ENCODE measurements at regions not wholly inside any gene's neighbourhood (a gene's known extent, or its start where the extent isn't known, plus 50 kb on each side); places are given as distances from the start of the nearest gene placed in this dataset.

DNA sequence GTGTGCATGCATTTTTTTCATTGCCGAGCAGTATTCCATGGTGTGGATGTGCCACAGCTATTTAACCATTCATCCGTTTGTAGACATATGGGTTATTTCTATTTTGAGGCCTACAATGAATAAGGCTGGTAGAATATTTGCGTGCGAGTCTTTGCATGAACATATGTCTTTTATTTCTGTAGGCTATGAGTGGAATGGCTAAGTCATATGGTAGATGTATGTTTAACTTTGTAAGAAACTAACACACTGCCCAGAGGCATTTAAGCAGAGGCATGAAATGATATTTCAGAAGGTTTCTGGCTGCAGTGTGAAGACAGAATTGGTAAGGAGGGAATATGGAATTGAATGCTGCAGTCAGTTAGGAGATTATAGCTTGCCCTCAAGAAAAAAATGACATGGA lies 457.4 kb upstream of the CDH4 start:
- no peak for DNase-seq
- Histone ChIP-seq H2BK5ac (ENCODE audit: low read depth, low read length, poor library complexity, severe bottlenecking) (no peak overlapping the region), H2AFZ (replicated peaks; ENCODE audit: low read length, poor library complexity) (no peak overlapping the region), H2BK120ac (ENCODE audit: low read depth, low read length) (no peak overlapping the region), H4K5ac (ENCODE audit: low read depth, low read length) (no peak overlapping the region), H3K4me3 (ENCODE audit: insufficient read depth, low read depth, low read length) (no peak overlapping the region), H3K4me1 (ENCODE audit: control insufficient read depth, insufficient read depth, low read length) (no peaks in the 10 kb centered on the region), H3K9me1 (ENCODE audit: insufficient read depth, low read length) (no peaks in the 10 kb centered on the region), H3K56ac (ENCODE audit: extremely low read depth, insufficient read depth, low read length) (no peak overlapping the region), H4K20me1 (ENCODE audit: insufficient read depth, low read length) (no peaks in the 10 kb centered on the region), H3K23ac (ENCODE audit: low read depth, low read length) (no peak overlapping the region), H2AK9ac (replicated peaks; ENCODE audit: low read depth, low read length, poor library complexity) (no peak overlapping the region), H3K27me3 (ENCODE audit: control insufficient read depth, insufficient read depth, low read length) (no peaks in the 10 kb centered on the region), H3K4me2 (ENCODE audit: low read depth, low read length) (no peak overlapping the region), H4K91ac (ENCODE audit: insufficient read depth, low read depth, low read length) (no peak overlapping the region), H3K14ac (replicated peaks; ENCODE audit: low read depth, low read length) (no peak overlapping the region), H3K36me3 (ENCODE audit: control insufficient read depth, insufficient read depth, low read length) (no peaks in the 10 kb centered on the region), H3K27ac (ENCODE audit: insufficient read depth, low read length) (no peak overlapping the region), H3K18ac (ENCODE audit: low read depth, low read length) (no peak overlapping the region), H3K79me1 (ENCODE audit: low read depth in 1 of 2, low read length in 2 of 2) (no peaks in the 10 kb centered on the region), H2BK15ac (ENCODE audit: low read depth, low read length) (no peak overlapping the region), H3K4ac (ENCODE audit: low read depth, low read length) (no peak overlapping the region), H3K9ac (ENCODE audit: low read depth, low read length) (no peak overlapping the region), H4K8ac (ENCODE audit: low read depth in 2 of 2, low read length in 2 of 2) (no peak overlapping the region), H3K9me3 (ENCODE audit: control insufficient read depth, insufficient read depth, low read length) (peaks cover 27% of the 10 kb centered on the region), H2AK5ac (ENCODE audit: low read depth, low read length) (no peak overlapping the region), H2BK20ac (ENCODE audit: low read depth, low read length) (no peak overlapping the region)
- dilution Hi-C loops (cut with HindIII; ENCODE audit: low sequenced_read_pairs, unreplicated experiment) (no loop called here), in situ Hi-C loops (cut with MboI; ENCODE audit: low sequenced_read_pairs) (no loop called here), intact Hi-C loops (cut with micrococcal nuclease) (no loop called here)
- CTCF ChIA-PET, result no interaction called here
- BruUV-seq (replicated peaks), result no TSS peak
- TF ChIP-seq NFE2L2 (IDR thresholded peaks at IDR 0.05; ENCODE audit: low read depth, low read length) (no peak), POLR2A (IDR thresholded peaks at IDR 0.05; ENCODE audit: low read depth, low read length) (no peak), CEBPB (IDR thresholded peaks at IDR 0.05; ENCODE audit: low read depth, low read length) (no peak), RAD21 (IDR thresholded peaks at IDR 0.05; ENCODE audit: low read length) (no peak), MAZ (IDR thresholded peaks at IDR 0.05; ENCODE audit: borderline replicate concordance, low read depth, low read length) (no peak), MXI1 (IDR thresholded peaks at IDR 0.05; ENCODE audit: borderline replicate concordance, low read depth, low read length) (no peak), CHD1 (IDR thresholded peaks at IDR 0.05; ENCODE audit: low read depth, low read length) (no peak), SMC3 (IDR thresholded peaks at IDR 0.05; ENCODE audit: low read depth, low read length) (no peak), RCOR1 (IDR thresholded peaks at IDR 0.05; ENCODE audit: insufficient replicate concordance, low read length) (no peak)
- TF ChIP-seq, protein P1, sequence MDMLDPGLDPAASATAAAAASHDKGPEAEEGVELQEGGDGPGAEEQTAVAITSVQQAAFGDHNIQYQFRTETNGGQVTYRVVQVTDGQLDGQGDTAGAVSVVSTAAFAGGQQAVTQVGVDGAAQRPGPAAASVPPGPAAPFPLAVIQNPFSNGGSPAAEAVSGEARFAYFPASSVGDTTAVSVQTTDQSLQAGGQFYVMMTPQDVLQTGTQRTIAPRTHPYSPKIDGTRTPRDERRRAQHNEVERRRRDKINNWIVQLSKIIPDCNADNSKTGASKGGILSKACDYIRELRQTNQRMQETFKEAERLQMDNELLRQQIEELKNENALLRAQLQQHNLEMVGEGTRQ (IDR thresholded peaks at IDR 0.05; ENCODE audit: low read depth, low read length), result no peak
- TF ChIP-seq, protein P2, sequence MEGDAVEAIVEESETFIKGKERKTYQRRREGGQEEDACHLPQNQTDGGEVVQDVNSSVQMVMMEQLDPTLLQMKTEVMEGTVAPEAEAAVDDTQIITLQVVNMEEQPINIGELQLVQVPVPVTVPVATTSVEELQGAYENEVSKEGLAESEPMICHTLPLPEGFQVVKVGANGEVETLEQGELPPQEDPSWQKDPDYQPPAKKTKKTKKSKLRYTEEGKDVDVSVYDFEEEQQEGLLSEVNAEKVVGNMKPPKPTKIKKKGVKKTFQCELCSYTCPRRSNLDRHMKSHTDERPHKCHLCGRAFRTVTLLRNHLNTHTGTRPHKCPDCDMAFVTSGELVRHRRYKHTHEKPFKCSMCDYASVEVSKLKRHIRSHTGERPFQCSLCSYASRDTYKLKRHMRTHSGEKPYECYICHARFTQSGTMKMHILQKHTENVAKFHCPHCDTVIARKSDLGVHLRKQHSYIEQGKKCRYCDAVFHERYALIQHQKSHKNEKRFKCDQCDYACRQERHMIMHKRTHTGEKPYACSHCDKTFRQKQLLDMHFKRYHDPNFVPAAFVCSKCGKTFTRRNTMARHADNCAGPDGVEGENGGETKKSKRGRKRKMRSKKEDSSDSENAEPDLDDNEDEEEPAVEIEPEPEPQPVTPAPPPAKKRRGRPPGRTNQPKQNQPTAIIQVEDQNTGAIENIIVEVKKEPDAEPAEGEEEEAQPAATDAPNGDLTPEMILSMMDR (conservative IDR thresholded peaks at IDR 0.05; ENCODE audit: low read depth, low read length), result no peak
- POLR2A ChIA-PET (ENCODE audit: unreplicated experiment), result no interaction called here
- no CpG with 5 or more reads among the region's 4 CpGs for WGBS, 2 experiments (ENCODE audit: extremely low coverage in 2 of 2, insufficient read length in 1 of 2)
- ATAC-seq (ENCODE audit: low read depth), result no peak
